Posterior cingulate gyrus (tissue), 11 donors: ENCODE measurements at regions not wholly inside any gene's neighbourhood (a gene's known extent, or its start where the extent isn't known, plus 50 kb on each side); places are given as distances from the start of the nearest gene placed in this dataset.
"Not testable (repeated sequence)": the region's sequence is repeated elsewhere in the genome, so short reads cannot be mapped to it uniquely, and the experiment has no call there.

Experiments used
- DNase-seq, 10 donors: peaks; one replicate each; pipeline versions ENCODE4 v3.0.0 to v3.0.0-alpha.2; 2020 to 2021; ENCODE audit warnings: mixed read lengths in 3 of 10
- intact Hi-C: fragments of 100-400 bp; cut with DNase I; formaldehyde crosslinking; loops from one replicate; pipeline ENCODE4 v1.15.1; 2023

DNA sequence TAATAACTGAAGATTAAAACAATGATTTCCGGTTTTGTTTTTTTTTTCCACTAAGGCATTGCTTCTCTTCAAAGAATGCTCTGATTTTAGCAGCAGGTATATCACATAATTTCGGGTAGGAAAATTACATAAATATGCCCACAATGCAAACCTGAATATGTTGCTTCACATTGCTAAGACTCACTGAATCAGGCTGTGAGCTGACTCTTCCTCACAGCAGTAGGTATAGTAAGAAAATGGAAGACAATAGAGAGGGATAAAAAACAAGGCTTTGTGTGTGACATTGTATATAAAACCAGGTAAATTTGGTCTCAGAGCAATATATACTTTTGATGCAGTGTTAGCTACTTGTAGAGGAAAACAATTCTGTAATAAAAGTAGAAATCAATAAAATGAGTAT lies 1355.0 kb downstream of the OLFM4 start:
- intact Hi-C loops = no loop called here
- DNase-seq = no peak

DNA sequence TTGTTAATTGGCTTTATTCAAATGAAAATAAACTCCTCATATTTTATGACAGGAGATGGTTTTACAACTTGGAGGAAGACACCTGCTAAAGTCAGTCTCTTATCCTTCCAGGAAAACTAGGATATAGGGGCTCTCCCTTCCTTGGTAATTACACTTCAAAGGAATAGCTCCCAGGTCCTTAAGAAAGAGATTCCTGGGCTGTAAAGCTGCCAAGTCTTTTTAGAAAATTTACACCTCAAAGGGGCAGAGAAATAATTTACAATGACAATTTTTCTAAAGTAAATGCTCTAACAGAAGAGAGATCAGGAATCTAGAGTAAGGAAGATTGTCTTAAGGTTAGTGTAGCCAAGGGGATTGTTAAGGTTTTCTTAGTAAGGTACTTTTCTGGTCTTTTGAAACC lies 1359.0 kb downstream of the OLFM4 start:
- intact Hi-C loops = no loop called here
- no peak for DNase-seq

DNA sequence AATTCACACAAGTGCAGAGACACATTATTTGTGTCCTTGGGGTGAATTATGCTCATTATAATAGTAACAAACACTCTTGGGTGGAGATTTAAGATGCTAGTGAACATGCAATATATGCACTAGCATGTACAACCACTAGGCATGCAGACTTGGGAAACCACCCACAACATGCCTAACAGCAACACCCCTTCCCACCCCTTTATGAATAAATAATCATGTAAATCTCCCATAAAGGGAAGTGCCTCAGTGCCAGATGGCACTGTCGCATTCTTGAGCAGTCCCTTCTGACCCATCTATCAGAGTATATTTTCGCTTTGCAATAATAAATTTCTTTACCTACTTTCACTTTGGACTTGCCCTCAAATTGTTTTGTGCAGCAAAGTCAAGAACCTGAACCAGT lies 1362.2 kb downstream of the OLFM4 start:
- intact Hi-C loops = no loop called here

DNA sequence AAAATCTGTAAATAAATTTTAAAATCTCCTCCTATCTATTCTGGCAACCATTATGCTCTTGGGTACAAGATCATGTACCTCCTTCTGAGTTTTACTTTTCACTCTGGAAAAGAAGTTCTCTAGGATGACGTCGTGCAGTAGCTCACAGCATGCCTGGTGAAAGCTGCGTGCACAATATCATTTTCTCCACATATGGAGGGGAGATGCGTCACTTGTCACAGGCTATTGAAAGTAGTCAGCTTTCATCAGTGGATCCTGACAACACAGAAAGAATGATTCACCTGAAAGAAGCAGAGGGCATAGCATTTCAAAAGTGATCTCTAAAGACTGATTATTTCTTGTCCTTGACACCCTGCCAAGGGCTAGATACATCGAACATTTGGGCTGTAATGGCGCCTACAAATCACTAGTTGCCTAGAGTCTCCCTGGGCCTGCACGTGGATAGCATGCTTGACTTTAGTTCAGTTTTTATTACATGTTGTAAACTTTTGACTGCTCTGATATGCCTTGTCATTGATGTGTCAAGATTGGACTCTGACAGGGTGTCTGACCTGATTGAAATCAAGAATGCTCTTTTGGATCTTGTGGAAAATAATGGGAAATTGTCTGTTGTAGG lies 1365.6 kb downstream of the OLFM4 start:
- DNase-seq = no peak
- intact Hi-C loops = no loop called here

More for the DNA sequence above, 1362.2 kb downstream of the OLFM4 start:
- no peak for DNase-seq

DNA sequence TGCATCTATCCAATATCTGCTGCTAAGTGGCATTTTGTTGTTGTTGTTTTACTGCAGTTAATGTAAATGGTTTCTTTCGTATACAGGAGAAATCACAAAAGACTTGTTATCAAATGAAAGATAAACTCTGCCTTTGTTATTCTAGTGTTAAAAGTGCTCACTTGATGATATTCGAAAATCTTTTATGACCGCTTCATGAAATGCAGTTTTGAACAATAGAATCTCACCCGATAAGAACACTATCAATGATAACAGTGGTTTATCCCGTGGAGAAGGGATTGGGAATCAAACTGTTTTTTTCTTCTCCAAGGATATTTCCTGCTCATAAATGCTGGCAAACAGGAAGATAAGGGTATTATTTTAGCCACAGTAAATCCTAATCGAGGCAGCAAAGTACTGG lies 1366.3 kb downstream of the OLFM4 start:
- intact Hi-C loops = no loop called here
- DNase-seq = no peak

DNA sequence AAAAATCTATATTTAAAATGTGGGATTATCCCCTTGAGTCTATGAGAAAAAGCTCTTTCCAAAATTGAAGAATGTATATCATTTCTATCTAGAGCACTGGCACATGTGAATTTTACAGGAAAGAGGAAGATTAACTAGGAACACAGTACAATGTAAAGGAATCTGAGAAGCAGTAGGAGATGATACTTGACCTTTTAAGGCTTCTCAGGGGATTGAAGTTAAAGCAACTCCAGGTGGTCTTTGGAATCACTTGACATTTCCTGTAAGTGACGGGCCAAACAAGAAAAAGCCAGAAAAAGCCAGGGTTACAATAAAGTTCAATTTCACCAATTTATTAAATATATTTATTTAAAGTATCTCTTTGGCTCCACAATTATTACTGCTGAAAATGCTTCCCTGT lies 1373.9 kb downstream of the OLFM4 start:
- intact Hi-C loops = no loop called here
- no peak for DNase-seq

DNA sequence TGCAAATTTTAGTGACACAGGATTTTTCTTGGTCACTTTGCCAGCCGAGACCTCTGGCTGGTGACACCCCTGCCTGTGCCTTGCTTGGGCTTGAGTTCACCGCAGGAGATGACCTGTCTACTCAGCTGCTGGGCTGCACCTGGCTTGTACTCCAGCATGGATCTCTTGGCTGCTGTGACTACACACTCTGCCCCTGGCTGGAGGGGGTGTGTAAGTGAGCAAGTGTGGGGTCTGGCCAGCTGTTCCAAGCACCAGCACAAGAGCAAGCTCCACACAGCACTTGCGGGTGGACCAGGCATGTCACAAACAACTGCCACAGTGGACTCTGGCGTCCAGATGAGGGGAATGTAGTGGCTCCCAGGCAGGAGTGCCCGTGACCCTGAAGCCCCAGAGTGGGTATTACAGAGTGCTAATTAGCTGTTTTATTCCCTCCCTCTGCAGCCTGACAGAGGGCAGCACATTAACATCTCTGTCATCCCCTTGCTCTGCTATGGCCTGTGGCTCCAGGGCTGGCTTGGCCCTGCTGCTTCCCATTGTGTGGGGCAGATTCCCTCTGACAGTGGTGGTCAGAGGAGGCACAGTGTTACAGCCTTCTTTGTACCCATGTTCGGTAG lies 1387.2 kb downstream of the OLFM4 start:
- DNase-seq = peak in 2 of 10 donors; percentile 31 to 65
- intact Hi-C loops = no loop called here

DNA sequence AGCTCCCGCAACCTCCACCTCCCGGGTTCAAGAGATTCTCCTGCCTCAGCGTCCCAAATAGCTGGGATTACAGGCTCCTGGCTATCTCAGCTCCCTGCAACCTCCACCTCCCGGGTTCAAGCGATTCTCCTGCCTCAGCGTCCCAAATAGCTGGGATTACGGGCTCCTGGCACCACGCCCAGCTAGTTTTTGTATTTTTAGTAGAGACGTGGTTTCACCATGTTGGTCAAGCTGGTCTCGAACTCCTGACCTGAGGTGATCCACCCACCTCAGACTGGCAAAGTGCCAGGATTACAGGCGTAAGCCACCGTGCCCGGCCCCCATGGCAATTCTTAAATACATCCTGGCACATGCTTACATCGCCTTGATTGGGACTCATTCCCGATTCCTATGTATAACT lies 1394.3 kb downstream of the OLFM4 start:
- DNase-seq = peak in 2 of 10 donors; percentile 49 to 58
- intact Hi-C loops = not testable (repeated sequence)

DNA sequence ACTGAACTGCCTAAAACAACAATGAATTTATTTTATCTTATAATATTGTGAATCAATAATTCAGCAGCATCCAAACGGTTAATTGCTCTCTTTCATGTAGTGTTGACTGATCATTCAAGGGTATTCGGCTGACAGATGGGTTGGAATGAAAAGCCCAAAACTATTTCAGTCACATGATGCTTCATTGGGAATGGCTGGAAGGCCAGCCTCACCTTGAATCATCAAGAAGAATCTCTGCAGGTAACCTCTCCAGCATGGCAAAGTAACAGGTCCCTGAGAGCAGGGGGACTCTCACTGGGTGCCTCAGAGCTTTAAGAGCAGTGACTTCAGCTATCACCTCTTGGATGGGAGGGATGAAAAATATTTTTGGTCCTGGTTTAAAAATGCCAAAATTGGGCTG lies 1395.7 kb downstream of the OLFM4 start:
- DNase-seq = no peak
- intact Hi-C loops = no loop called here

DNA sequence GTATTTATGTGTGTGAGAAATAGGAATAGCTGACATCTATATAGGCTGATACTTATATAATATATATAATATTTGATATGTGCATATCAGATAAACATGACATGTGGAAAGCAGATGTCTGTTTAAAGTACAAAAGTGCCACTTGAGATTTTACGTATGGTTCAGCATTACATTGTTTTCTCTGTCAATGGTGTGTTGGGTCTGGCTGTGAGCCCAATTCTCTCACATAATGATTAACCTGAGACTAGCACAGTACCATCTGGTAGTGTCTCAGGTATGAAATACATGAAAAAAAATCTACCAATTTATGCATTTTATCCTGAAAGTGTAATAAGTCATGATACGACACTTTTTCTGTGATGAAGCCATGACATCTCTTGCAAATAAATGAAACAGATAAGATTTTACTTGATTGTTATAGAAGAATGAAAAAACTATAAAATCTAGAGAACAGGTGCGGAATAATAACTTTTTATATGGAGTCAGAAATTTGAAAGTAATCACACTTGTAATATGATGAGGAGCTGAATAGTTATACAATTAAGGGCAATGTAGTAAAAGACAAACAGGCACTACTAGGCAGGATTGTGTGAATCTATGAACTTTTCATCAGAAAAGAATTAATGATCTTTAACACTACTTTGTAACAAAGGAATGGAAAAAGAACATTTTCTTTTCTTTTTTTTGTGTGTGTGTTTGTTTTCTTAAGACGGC lies 1405.0 kb downstream of the OLFM4 start:
- intact Hi-C loops = no loop called here
- no peak for DNase-seq

DNA sequence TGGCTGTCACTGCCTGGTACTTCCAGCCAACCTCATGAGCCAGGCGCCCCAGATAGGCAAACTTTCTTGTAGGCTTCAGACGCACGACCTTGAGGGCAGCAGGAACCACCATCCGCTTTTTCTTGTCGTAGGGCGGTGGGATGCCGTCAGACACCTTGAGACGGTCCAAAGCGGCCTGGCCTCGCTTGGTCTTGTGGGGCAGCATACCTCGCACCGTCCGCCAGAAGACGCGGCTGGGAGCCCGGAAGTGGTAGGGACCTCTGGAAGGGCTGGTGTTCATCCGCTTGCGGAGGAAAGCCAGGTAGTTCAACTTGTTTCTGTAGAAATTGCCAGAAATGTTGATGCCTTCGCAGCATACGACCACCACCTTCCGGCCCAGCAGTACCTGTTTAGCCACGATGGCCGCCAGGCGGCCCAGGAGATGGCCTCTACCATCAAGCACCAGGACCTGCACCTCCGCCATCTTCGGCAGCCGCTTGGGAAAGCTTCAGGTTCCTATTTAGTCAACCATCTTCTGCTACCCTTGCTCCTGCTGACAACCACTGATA lies 1412.3 kb downstream of the OLFM4 start:
- intact Hi-C loops = not testable (repeated sequence)
- peak in 3 of 10 donors; percentile 63 to 71 (median 70) for DNase-seq

DNA sequence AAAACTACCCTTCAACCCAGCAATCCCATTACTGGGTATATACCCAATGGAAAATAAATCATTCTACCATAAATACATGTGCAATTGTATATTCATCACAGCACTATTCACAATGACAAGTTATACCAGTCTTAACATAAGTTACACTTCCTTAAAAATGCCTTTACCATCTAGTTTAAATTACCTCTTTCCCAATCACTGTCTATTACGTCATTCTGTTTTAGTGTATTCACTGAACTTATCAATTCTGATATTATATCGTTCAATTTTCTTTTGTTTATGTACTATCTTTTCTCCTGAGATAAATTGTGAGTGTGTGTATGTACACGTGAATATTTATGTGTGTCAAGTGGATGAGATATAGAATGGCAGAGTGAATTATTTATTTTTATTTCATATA lies 1416.8 kb downstream of the OLFM4 start:
- intact Hi-C loops = no loop called here
- no peak for DNase-seq

DNA sequence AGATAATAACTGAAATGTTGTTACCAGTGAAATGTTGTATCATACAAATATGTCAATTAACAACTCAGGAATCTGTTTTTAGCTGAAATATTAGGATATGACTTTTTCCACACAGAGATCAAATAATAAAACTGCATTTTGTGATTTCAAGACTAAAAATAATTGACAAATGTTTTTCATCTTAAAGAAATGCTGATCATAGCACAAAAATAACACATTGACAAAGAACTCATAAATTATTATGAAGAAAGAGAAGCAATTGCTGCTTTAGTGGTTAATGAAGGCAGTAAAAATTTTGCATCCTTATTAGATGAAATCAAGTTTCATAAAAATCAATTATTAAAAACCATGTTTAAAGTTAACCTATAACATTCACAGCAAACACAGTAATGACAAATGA lies 1417.3 kb downstream of the OLFM4 start:
- intact Hi-C loops = no loop called here
- no peak for DNase-seq

DNA sequence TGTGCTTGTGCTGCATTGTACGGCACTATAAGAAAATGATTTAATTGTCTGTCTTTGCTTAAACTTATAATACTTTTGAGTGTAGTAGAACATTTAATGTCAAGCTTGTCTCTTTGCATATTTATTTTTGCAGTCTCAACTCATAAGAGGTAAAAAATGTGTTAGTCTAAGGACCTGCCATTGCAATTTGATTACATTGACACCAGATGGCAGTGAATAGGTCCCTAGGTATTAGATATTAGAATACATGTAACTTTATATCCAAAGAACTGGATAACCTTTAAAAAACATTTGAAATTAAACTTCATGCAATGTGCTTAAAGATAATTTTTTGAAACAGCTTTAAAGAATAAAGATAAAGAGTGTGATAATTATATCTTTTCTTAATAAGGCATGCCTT lies 1421.3 kb downstream of the OLFM4 start:
- no peak for DNase-seq
- intact Hi-C loops = no loop called here

DNA sequence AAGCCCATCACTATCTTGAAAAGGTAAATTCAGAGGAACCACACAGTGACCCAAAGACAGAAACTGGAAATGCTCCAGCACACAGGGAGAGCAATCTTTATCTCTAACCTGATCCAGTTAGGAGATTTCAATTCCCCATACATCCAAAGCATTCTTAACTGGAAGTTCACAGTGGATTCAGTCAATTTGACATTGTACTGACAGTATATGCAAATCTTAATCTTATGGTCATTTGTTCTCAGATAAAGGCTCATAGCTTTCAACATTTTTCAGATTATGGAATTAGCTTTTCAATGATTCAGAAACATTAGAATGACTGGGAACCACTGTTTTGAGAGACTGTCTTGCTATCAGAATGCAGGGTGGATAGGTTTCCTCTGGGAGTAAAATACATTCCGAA lies 1455.6 kb downstream of the OLFM4 start:
- intact Hi-C loops = no loop called here
- DNase-seq = no peak

DNA sequence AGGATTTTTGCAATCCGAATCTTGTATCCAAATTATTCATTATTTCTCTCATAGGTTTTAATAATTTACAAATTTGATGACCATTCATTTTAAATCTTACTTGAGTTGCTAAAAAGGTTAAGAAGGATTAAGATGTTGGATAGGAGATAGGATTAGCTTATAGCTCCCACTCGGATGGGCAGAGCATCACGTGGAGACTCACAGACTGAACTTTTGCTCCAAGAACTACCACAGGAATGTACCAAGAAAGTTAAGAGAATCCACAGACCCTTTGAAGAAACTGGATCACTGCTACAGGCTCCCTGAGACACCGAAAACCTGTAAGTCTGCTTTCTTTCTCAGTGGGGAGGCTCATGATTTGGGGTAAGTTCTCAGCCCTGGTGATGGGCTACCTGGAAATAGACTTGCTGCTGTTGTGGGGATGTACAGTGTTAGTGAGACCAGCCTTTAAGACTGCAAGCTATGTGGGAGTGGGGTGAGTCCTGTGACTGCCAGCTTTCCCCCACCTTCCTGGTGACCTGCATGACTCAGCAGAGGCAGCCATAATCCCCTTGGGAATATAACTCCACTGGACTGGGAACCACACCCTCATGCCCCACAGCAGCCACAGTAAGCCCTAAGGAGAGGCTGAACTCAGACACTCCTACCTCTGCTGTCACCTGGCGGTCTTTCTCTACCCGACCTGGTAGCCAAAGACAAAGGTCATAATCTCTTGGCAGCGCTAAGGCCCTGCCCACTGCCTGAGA lies 1458.0 kb downstream of the OLFM4 start:
- intact Hi-C loops = no loop called here
- peak in 1 of 10 donors; percentile 17 for DNase-seq

DNA sequence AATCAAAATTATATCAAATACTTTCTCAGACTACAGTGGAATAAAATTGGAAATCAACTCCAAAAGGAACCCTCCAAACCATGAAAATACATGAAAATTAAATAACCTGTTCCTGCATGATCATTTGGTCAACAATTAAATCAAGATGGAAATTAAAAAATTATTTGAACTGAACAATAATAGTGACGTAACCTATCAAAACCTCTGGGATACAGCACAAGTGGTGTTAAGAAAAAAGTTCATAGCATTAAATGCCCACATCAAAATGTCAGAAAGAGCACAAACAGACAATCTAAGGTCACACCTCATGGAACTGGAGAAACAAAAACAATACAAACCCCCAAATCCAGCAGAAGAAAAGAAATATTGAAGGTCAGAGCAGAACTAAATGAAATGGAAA lies 1460.7 kb downstream of the OLFM4 start:
- intact Hi-C loops = no loop called here
- no peak for DNase-seq

DNA sequence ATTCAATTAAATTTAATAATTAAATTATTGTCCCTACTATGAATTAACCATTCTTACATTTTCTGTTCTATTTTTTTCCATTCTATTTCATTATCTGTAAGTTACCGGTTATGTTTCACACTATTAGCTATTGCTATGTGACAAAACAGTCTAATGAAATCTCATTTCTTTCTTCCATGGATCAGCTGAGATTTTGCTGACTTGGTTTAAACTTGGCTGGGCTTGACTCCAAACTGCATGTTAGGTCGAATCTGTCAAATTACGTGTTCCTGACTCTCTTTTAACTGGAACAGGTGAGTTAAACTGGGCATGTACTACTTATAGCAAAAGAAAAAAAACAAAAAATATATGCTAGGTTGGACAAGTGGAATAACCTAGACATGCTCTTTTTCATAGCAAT lies 1464.4 kb downstream of the OLFM4 start:
- intact Hi-C loops = no loop called here
- DNase-seq = no peak

DNA sequence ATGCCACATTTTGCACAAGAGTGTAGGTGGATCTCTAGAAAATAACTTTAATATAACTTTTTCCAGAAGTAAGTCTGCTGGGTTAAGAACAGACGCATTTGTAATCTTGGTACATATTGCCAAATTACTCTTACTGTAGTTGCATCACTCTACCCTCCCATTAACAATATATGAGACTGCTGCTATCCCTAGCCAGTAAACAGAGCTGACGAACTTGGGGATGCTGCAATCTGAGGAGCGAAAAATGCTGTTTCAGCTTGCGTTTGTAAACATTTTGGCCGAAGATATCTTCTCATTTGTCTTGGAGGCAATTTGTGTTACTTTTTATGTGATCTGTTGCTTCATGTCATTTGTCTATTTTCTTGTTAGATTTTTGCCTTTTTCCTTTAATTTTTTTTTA lies 1482.8 kb downstream of the OLFM4 start:
- intact Hi-C loops = no loop called here
- DNase-seq = no peak

DNA sequence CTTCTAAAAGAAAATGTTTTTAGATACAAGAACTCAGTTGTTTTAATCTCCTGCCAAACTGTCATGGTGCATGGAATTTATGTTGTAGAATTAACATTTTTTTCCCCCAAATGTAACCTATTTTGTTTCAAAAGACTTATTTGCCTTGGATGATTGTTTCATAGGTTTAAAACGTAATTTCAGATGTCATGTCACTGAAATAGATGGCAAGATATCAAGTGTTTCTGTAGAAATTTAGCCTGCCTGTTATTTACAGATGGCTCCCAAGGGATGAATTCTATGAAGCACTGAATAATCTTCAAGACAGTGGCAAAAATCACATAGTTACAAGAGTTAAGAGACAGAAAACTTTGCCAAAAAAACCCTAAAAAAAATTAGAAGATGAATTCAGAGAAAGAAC lies 1484.6 kb downstream of the OLFM4 start:
- DNase-seq = no peak
- intact Hi-C loops = no loop called here

DNA sequence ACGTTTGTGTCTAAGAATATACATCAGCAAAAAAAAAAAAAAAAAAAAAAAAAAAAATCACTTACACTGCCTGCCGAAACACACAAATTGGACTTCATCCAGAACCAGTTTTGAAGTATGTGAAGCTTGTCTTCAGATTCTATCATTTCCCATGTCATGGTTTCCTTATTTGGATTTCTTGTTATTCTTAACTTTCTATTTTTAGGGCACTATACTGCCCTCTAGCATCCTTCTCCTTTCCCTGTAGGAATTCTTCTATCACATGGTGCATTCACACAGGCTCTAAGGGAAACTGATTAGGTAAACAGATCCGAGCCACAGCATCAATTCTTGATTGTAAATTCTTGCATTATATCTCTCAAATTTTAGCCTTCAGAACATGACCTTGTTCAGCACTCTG lies 1507.5 kb downstream of the OLFM4 start:
- no peak for DNase-seq
- intact Hi-C loops = loop anchor here (2.0 kb wide), 1 partner anchor 753 kb away; no protein-coding TSS in a partner anchor
